Astrocyte (in vitro differentiated cells and primary cell): ENCODE measurements at regions not wholly inside any gene's neighbourhood (a gene's known extent, or its start where the extent isn't known, plus 50 kb on each side); places are given as distances from the start of the nearest gene placed in this dataset.
A peak's percentile ranks its signal among the peaks of the same experiment; 100 is the strongest.

Experiments
- DNase-seq: peaks from one replicate; pipeline ENCODE4 v3.0.0-alpha.2; 2010; ENCODE audit warnings: low read depth
- FAIRE-seq: peaks from 2 replicates; lab custom pipeline; 2011; peaks lifted over from hg19 to GRCh38; lab: Jason Lieb, UNC
- H2AFZ ChIP-seq: 2 replicates; pipeline ENCODE4 v1.6.0; 2012; ENCODE audit warnings: low read depth, low read length, inconsistent platforms
- H3K27ac ChIP-seq: 2 replicates; pipeline ENCODE4 v1.5.1; 2011; ENCODE audit warnings: low read depth, low read length, inconsistent platforms
- H3K27me3 ChIP-seq: 2 replicates; pipeline ENCODE4 v1.6.0; 2011; ENCODE audit warnings: low read length, inconsistent platforms; ENCODE audit not compliant: insufficient read depth
- H3K36me3 ChIP-seq: 2 replicates; pipeline ENCODE4 v1.5.1; 2011; ENCODE audit warnings: low read length, inconsistent platforms; ENCODE audit not compliant: insufficient read depth
- H3K4me1 ChIP-seq: 2 replicates; pipeline ENCODE4 v1.5.1; 2011; ENCODE audit warnings: low read length, inconsistent platforms; ENCODE audit not compliant: insufficient read depth
- H3K4me2 ChIP-seq: 2 replicates; pipeline ENCODE4 v1.6.0; 2012; ENCODE audit warnings: low read length, inconsistent platforms
- H3K4me3 ChIP-seq: 2 replicates; pipeline ENCODE4 v1.5.1; 2011; ENCODE audit warnings: low read depth, mild to moderate bottlenecking, low read length, inconsistent platforms; ENCODE audit not compliant: insufficient read depth
- H3K79me2 ChIP-seq: 2 replicates; pipeline ENCODE4 v1.6.0; 2012; ENCODE audit warnings: mild to moderate bottlenecking, low read length, inconsistent platforms; ENCODE audit not compliant: insufficient read depth
- H3K9ac ChIP-seq: 2 replicates; pipeline ENCODE4 v1.6.0; 2012; ENCODE audit warnings: mild to moderate bottlenecking, low read length, inconsistent platforms
- H3K9me3 ChIP-seq: 2 replicates; pipeline ENCODE4 v1.5.1; 2012; ENCODE audit warnings: low read depth, mild to moderate bottlenecking, low read length, inconsistent platforms; ENCODE audit not compliant: insufficient read depth
- H4K20me1 ChIP-seq: 2 replicates; pipeline ENCODE4 v1.6.0; 2012; ENCODE audit warnings: low read length, inconsistent platforms; ENCODE audit not compliant: insufficient read depth
- H3K27ac Mint-ChIP-seq: one replicate; pipeline ENCODE4 v1.8.0; 2021; ENCODE audit warnings: mild to moderate bottlenecking, mixed read lengths; ENCODE audit not compliant: unreplicated experiment
- H3K27me3 Mint-ChIP-seq: one replicate; pipeline ENCODE4 v1.8.0; 2021; ENCODE audit warnings: low read depth, mixed read lengths; ENCODE audit not compliant: unreplicated experiment
- H3K36me3 Mint-ChIP-seq: one replicate; pipeline ENCODE4 v1.8.0; 2021; ENCODE audit warnings: low read depth, mixed read lengths; ENCODE audit not compliant: unreplicated experiment
- H3K4me1 Mint-ChIP-seq: one replicate; pipeline ENCODE4 v1.8.0; 2021; ENCODE audit warnings: low read depth, mixed read lengths; ENCODE audit not compliant: unreplicated experiment
- H3K4me3 Mint-ChIP-seq: one replicate; pipeline ENCODE4 v1.8.0; 2021; ENCODE audit warnings: mild to moderate bottlenecking, moderate library complexity, mixed read lengths; ENCODE audit not compliant: unreplicated experiment
- H3K9me3 Mint-ChIP-seq: one replicate; pipeline ENCODE4 v1.8.0; 2021; ENCODE audit warnings: mild to moderate bottlenecking, mixed read lengths; ENCODE audit not compliant: unreplicated experiment
- CTCF ChIP-seq: IDR thresholded peaks from 2 replicates; pipeline ENCODE4 v1.5.1; 2011; ENCODE audit warnings: low read depth, mild to moderate bottlenecking, inconsistent platforms, low read length, moderate library complexity; ENCODE audit not compliant: insufficient read depth
- EZH2 ChIP-seq: IDR thresholded peaks from 2 replicates; pipeline ENCODE4 v1.6.1; 2012; ENCODE audit warnings: mild to moderate bottlenecking, low read length, inconsistent platforms; ENCODE audit not compliant: insufficient read depth

GRCh38 chr2:164306872-164307271, 314.4 kb downstream of the GRB14 start:
- H3K9ac ChIP-seq: no peak overlapping the region
- FAIRE-seq: no peak

GRCh38 chr2:164302786-164303185, 318.5 kb downstream of the GRB14 start:
- no peaks in the 10 kb centered on the region for H3K9me3 ChIP-seq
- no peak overlapping the region for H3K27ac Mint-ChIP-seq
- H3K4me3 Mint-ChIP-seq: no peak overlapping the region
- TF ChIP-seq EZH2 (no peak), CTCF (no peak)
- H3K27ac ChIP-seq: no peak overlapping the region
- no peaks in the 10 kb centered on the region for H4K20me1 ChIP-seq
- H3K9ac ChIP-seq: no peak overlapping the region
- H3K9me3 Mint-ChIP-seq: no peaks in the 10 kb centered on the region
- H3K4me1 ChIP-seq: no peaks in the 10 kb centered on the region
- no peaks in the 10 kb centered on the region for H3K4me1 Mint-ChIP-seq
- no peak overlapping the region for H3K4me2 ChIP-seq
- H3K79me2 ChIP-seq: no peaks in the 10 kb centered on the region
- no peak for FAIRE-seq
- no peak overlapping the region for H3K4me3 ChIP-seq
- H3K27me3 ChIP-seq: no peaks in the 10 kb centered on the region
- H3K27me3 Mint-ChIP-seq: no peaks in the 10 kb centered on the region
- no peaks in the 10 kb centered on the region for H3K36me3 ChIP-seq
- H2AFZ ChIP-seq: peak overlapping the region; percentile 39
- DNase-seq: no peak
- no peaks in the 10 kb centered on the region for H3K36me3 Mint-ChIP-seq

More at GRCh38 chr2:164306872-164307271, 314.4 kb downstream of the GRB14 start:
- H3K4me3 Mint-ChIP-seq: no peak overlapping the region
- H3K4me2 ChIP-seq: no peak overlapping the region
- H3K4me1 Mint-ChIP-seq: no peaks in the 10 kb centered on the region
- H3K4me1 ChIP-seq: no peaks in the 10 kb centered on the region
- H3K4me3 ChIP-seq: no peak overlapping the region
- H3K36me3 ChIP-seq: no peaks in the 10 kb centered on the region
- H4K20me1 ChIP-seq: no peaks in the 10 kb centered on the region
- TF ChIP-seq CTCF: no peak
- no peak for TF ChIP-seq EZH2
- H3K27ac Mint-ChIP-seq: no peak overlapping the region
- no peak for DNase-seq
- H3K9me3 Mint-ChIP-seq: no peaks in the 10 kb centered on the region
- H3K79me2 ChIP-seq: no peaks in the 10 kb centered on the region
- no peaks in the 10 kb centered on the region for H3K9me3 ChIP-seq
- no peaks in the 10 kb centered on the region for H3K36me3 Mint-ChIP-seq
- H2AFZ ChIP-seq: no peak overlapping the region
- H3K27ac ChIP-seq: no peak overlapping the region
- H3K27me3 ChIP-seq: no peaks in the 10 kb centered on the region
- H3K27me3 Mint-ChIP-seq: no peaks in the 10 kb centered on the region

GRCh38 chr2:164288235-164288634, 333.0 kb downstream of the GRB14 start:
- Histone ChIP-seq H3K79me2 (no peaks in the 10 kb centered on the region), H3K36me3 (no peaks in the 10 kb centered on the region), H3K9me3 (no peaks in the 10 kb centered on the region), H3K4me1 (no peaks in the 10 kb centered on the region), H4K20me1 (no peaks in the 10 kb centered on the region), H3K27me3 (no peaks in the 10 kb centered on the region), H3K27ac (no peak overlapping the region), H2AFZ (no peak overlapping the region), H3K9ac (no peak overlapping the region), H3K4me3 (no peak overlapping the region), H3K4me2 (no peak overlapping the region)
- TF ChIP-seq CTCF (no peak), EZH2 (no peak)
- Mint-ChIP-seq H3K4me3 (no peak overlapping the region), H3K4me1 (no peaks in the 10 kb centered on the region), H3K9me3 (peaks cover 11% of the 10 kb centered on the region), H3K27me3 (no peaks in the 10 kb centered on the region), H3K36me3 (no peaks in the 10 kb centered on the region), H3K27ac (no peak overlapping the region)
- FAIRE-seq (no peak), DNase-seq (no peak)
